HepG2 (cell line): ENCODE measurements at regions not wholly inside any gene's neighbourhood (a gene's known extent, or its start where the extent isn't known, plus 50 kb on each side); places are given as distances from the start of the nearest gene placed in this dataset.

ENCODE experiments used
- ATAC-seq: fragments of 200-7000 bp; cut with Tn5 transposase; 3 replicates; pipeline ENCODE4 v1.9.1; 2020; ENCODE audit warnings: mild to moderate bottlenecking, moderate library complexity
- BruUV-seq: library from RNA; stranded (reverse); fragments of 400-500 nt; replicated peaks from 2 replicates; lab custom pipeline; 2021; lab: Mats Ljungman, UMichigan
- CTCF ChIA-PET: fragments of 300-600 bp; formaldehyde crosslinking; extraction: SDS; loops from one replicate; lab custom pipeline; 2021; ENCODE audit warnings: low total read pairs, inconsistent platforms, low intra/inter-chr PET ratio; lab: Yijun Ruan, JAX
- POLR2A ChIA-PET: fragments of 350-600 bp; sonication (Branson Sonifier 250); formaldehyde crosslinking; loops from one replicate; lab custom pipeline; 2020; ENCODE audit warnings: antibody characterized with exemption, inconsistent platforms; lab: Yijun Ruan, JAX
- DNase-seq: peaks from one replicate; pipeline ENCODE4 v3.0.0-alpha.2; 2015; ENCODE audit warnings: low spot score
- FAIRE-seq: peaks from 3 replicates; lab custom pipeline; 2011; peaks lifted over from hg19 to GRCh38; lab: Jason Lieb, UNC
- H2AFZ ChIP-seq: one replicate; pipeline ENCODE4 v1.6.1; 2011; ENCODE audit warnings: low read length, inconsistent platforms
- H3K27ac ChIP-seq: fragments of 300-600 bp; 3 replicates; pipeline ENCODE4 v1.8.0; 2011; ENCODE audit warnings: mixed run types, mild to moderate bottlenecking, mixed read lengths, low read length, inconsistent platforms; ENCODE audit not compliant: insufficient read depth; ENCODE audit errors: extremely low read length
- H3K27me3 ChIP-seq, 2 experiments: fragments of 200-600 bp in 1 of 2; 2 replicates in 1 of 2; 3 replicates in 1 of 2; pipeline versions ENCODE4 v1.6.0 to v1.8.0; 2011; ENCODE audit warnings: low read length in 2 of 2, mild to moderate bottlenecking in 2 of 2, moderate library complexity in 2 of 2, inconsistent platforms in 1 of 2; ENCODE audit not compliant: insufficient read depth in 2 of 2, control insufficient read depth in 1 of 2
- H3K36me3 ChIP-seq, 2 experiments: fragments of 200-600 bp in 1 of 2; replicated peaks in 1 of 2; 2 replicates in 1 of 2; 3 replicates in 1 of 2; pipeline versions ENCODE4 v1.5.1 to v1.8.0; 2011; ENCODE audit warnings: low read length in 2 of 2, inconsistent platforms in 1 of 2; ENCODE audit not compliant: insufficient read depth in 2 of 2, control insufficient read depth in 1 of 2
- H3K4me1 ChIP-seq: 2 replicates; pipeline ENCODE4 v1.5.1; 2012; ENCODE audit warnings: low read length, inconsistent platforms; ENCODE audit not compliant: insufficient read depth
- H3K4me2 ChIP-seq: 2 replicates; pipeline ENCODE4 v1.6.0; 2011; ENCODE audit warnings: low read depth, low read length, inconsistent platforms
- H3K4me3 ChIP-seq, 3 experiments: fragments of 200-600 bp in 1 of 3; sonication (generic), shearing (Covaris generic) in 1 of 3; replicated peaks in 1 of 3; 2 replicates each; pipeline ENCODE4 v1.5.1; 2011 to 2016; ENCODE audit warnings: low read length in 3 of 3, inconsistent platforms in 2 of 3, low read depth in 2 of 3, mild to moderate bottlenecking in 2 of 3, control low read depth in 1 of 3, mixed read lengths in 1 of 3; ENCODE audit not compliant: insufficient read depth in 1 of 3
- H3K79me2 ChIP-seq: one replicate; pipeline ENCODE4 v1.6.1; 2011; ENCODE audit warnings: low read length, inconsistent platforms; ENCODE audit not compliant: insufficient read depth
- H3K9ac ChIP-seq: 2 replicates; pipeline ENCODE4 v1.6.0; 2011; ENCODE audit warnings: mild to moderate bottlenecking, low read depth, low read length, inconsistent platforms; ENCODE audit not compliant: insufficient read depth
- H3K9me3 ChIP-seq: 2 replicates; pipeline ENCODE4 v1.5.1; 2012; ENCODE audit warnings: mild to moderate bottlenecking, low read length
- H4K20me1 ChIP-seq: 2 replicates; pipeline ENCODE4 v1.6.0; 2011; ENCODE audit warnings: inconsistent platforms, mild to moderate bottlenecking, low read length, moderate library complexity; ENCODE audit not compliant: insufficient read depth
- ARID2 ChIP-seq: sonication (generic); formaldehyde crosslinking; IDR thresholded peaks from 2 replicates; pipeline ENCODE4 v1.8.1; 2022; ENCODE audit warnings: mild to moderate bottlenecking, missing genetic modification reagents, borderline replicate concordance
- DNMT3B ChIP-seq: conservative IDR thresholded peaks from 2 replicates; pipeline ENCODE4 v1.6.1; 2016; ENCODE audit warnings: missing biosample characterization, control low read depth
- ELF4 ChIP-seq: sonication (generic); formaldehyde crosslinking; IDR thresholded peaks from 2 replicates; pipeline ENCODE4 v1.5.0; 2020; ENCODE audit warnings: missing genetic modification reagents, mild to moderate bottlenecking, moderate library complexity, borderline replicate concordance
- FOXJ3 ChIP-seq: sonication (generic); formaldehyde crosslinking; IDR thresholded peaks from 2 replicates; pipeline ENCODE4 v1.4.0; 2020; ENCODE audit warnings: missing genetic modification reagents, mild to moderate bottlenecking, borderline replicate concordance
- HMG20A ChIP-seq: IDR thresholded peaks from 2 replicates; pipeline ENCODE4 v1.6.1; 2016; ENCODE audit warnings: borderline replicate concordance
- NCOA5 ChIP-seq: sonication (generic); formaldehyde crosslinking; IDR thresholded peaks from 2 replicates; pipeline ENCODE4 v1.4.0; 2020; ENCODE audit warnings: missing genetic modification reagents
- RELA ChIP-seq: sonication (generic); formaldehyde crosslinking; IDR thresholded peaks from 2 replicates; pipeline ENCODE4 v1.4.0; 2020; ENCODE audit warnings: missing genetic modification reagents
- SNRNP70 ChIP-seq: fragments of 200-400 bp; formaldehyde crosslinking; IDR thresholded peaks from 2 replicates; pipeline ENCODE4 v1.6.1; 2017; ENCODE audit warnings: mild to moderate bottlenecking, low read depth, low read length, moderate library complexity
- TEAD2 ChIP-seq: sonication (generic); formaldehyde crosslinking; IDR thresholded peaks from 2 replicates; pipeline ENCODE4 v1.9.0; 2021; ENCODE audit warnings: missing genetic modification reagents
- ZNF10 ChIP-seq: sonication (generic); formaldehyde crosslinking; IDR thresholded peaks from 2 replicates; pipeline ENCODE4 v1.4.0; 2020; ENCODE audit warnings: mild to moderate bottlenecking, low read depth, missing genetic modification reagents, borderline replicate concordance
- ZNF121 ChIP-seq: sonication (generic); formaldehyde crosslinking; IDR thresholded peaks from 2 replicates; pipeline ENCODE4 v1.5.0; 2020; ENCODE audit warnings: mild to moderate bottlenecking, missing genetic modification reagents
- ZNF264 ChIP-seq: sonication (generic); formaldehyde crosslinking; IDR thresholded peaks from 2 replicates; pipeline ENCODE4 v1.4.0; 2020; ENCODE audit warnings: missing genetic modification reagents
- ZNF556 ChIP-seq: sonication (generic); formaldehyde crosslinking; IDR thresholded peaks from 2 replicates; pipeline ENCODE4 v1.4.0; 2020; ENCODE audit warnings: mild to moderate bottlenecking, missing genetic modification reagents, borderline replicate concordance
- ZNF761 ChIP-seq: sonication (generic); formaldehyde crosslinking; conservative IDR thresholded peaks from 2 replicates; pipeline ENCODE4 v1.4.0; 2020; ENCODE audit warnings: mild to moderate bottlenecking, missing genetic modification reagents
- WGBS: methylation state at CpG from one replicate; pipeline ENCODE4 v1.1.6; 2017; ENCODE audit warnings: low lambda C conversion rate; 5-methylcytosine and 5-hydroxymethylcytosine counted together
- in situ Hi-C: cut with HindIII; loops from 2 replicates; pipeline ENCODE4 v1.10.0; 2017; ENCODE audit warnings: low pct_unique_long_range_greater_than_20kb; ENCODE audit not compliant: extremely low pct_ligation_motif_present
- intact Hi-C: fragments of 100-400 bp; cut with micrococcal nuclease; formaldehyde crosslinking; loops from one replicate; pipeline ENCODE4 v1.10.0; 2022; ENCODE audit not compliant: unreplicated experiment
- TF ChIP-seq, protein P1 (sequence below): sonication (generic); formaldehyde crosslinking; IDR thresholded peaks from 2 replicates; pipeline ENCODE4 v1.4.0; 2020; ENCODE audit warnings: mild to moderate bottlenecking, low read depth, missing genetic modification reagents
- TF ChIP-seq, protein P2 (sequence below), 2 experiments: sonication (generic) in 1 of 2; formaldehyde crosslinking in 1 of 2; IDR thresholded peaks; 2 replicates each; pipeline versions ENCODE4 v1.4.0 to v1.6.1; 2016 to 2020; ENCODE audit warnings: borderline replicate concordance in 1 of 2, low read depth in 1 of 2, mild to moderate bottlenecking in 1 of 2, missing genetic modification reagents in 1 of 2
- TF ChIP-seq, protein P3 (sequence below): sonication (generic); formaldehyde crosslinking; IDR thresholded peaks from 2 replicates; pipeline ENCODE4 v1.8.0; 2022; ENCODE audit warnings: low read depth, missing genetic modification reagents

DNA sequence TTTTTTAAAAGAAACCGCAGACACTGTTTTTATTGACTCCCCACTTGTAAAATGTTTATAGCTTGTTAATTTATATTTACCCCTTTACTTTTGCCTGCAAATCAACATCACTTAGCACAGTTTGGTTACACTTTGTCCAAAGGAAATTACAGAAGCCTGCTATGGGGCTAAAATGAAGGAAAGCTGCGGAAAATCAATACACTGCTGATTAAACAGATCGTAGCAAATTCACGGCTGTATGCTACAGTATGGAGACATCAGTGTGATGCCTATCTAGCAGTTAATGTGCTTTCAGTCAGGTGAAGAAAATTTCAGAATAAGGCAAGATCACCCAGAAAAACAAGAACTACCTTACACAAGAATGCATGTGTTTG lies 110.0 kb downstream of the FOXG1 start:
- BruUV-seq, result no TSS peak
- WGBS, result 3% methylated on average over 4 of the region's 4 CpGs

DNA sequence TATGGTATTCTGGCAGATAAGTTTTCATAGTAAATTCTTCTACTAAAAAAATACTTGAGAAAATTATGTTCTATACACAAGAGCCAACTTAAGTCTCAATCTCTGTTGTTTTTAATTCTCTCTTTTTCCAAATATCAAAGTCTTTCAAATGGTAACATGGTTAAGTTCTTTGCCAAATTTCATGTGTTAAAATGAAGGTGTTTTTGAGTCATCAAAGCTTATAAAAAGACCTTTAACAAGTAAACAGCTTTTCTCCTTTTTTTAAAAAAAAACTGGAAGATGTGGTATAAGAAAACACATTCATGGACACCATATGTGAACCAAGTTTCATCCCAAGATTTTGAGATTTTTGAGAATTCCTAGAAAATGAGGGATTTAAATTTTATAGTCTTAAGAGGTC lies 111.3 kb downstream of the FOXG1 start:
- CTCF ChIA-PET, result no interaction called here
- in situ Hi-C loops, result no loop called here
- no peak for FAIRE-seq
- TF ChIP-seq ZNF761 (CRISPR knock-in tag) (no peak), RELA (CRISPR knock-in tag) (no peak), ZNF556 (CRISPR knock-in tag) (no peak), ZNF10 (CRISPR knock-in tag) (no peak), NCOA5 (CRISPR knock-in tag) (no peak), FOXJ3 (no peak), DNMT3B (CRISPR knock-in tag) (no peak)
- TF ChIP-seq, protein P1, sequence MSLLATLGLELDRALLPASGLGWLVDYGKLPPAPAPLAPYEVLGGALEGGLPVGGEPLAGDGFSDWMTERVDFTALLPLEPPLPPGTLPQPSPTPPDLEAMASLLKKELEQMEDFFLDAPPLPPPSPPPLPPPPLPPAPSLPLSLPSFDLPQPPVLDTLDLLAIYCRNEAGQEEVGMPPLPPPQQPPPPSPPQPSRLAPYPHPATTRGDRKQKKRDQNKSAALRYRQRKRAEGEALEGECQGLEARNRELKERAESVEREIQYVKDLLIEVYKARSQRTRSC, result no peak
- TF ChIP-seq, protein P2, sequence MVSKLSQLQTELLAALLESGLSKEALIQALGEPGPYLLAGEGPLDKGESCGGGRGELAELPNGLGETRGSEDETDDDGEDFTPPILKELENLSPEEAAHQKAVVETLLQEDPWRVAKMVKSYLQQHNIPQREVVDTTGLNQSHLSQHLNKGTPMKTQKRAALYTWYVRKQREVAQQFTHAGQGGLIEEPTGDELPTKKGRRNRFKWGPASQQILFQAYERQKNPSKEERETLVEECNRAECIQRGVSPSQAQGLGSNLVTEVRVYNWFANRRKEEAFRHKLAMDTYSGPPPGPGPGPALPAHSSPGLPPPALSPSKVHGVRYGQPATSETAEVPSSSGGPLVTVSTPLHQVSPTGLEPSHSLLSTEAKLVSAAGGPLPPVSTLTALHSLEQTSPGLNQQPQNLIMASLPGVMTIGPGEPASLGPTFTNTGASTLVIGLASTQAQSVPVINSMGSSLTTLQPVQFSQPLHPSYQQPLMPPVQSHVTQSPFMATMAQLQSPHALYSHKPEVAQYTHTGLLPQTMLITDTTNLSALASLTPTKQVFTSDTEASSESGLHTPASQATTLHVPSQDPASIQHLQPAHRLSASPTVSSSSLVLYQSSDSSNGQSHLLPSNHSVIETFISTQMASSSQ (IDR thresholded peaks at IDR 0.05; ENCODE audit: low read depth), result no peak
- TF ChIP-seq, protein P2 (CRISPR knock-in tag; IDR thresholded peaks at IDR 0.05; ENCODE audit: borderline replicate concordance), result no peak

More for the DNA sequence above, 110.0 kb downstream of the FOXG1 start:
- no peaks in the 10 kb centered on the region for H4K20me1 ChIP-seq
- ChIA-PET CTCF (no interaction called here), POLR2A (no interaction called here)
- in situ Hi-C loops, result no loop called here
- H3K9me3 ChIP-seq, result peaks cover 26% of the 10 kb centered on the region
- TF ChIP-seq, protein P3, sequence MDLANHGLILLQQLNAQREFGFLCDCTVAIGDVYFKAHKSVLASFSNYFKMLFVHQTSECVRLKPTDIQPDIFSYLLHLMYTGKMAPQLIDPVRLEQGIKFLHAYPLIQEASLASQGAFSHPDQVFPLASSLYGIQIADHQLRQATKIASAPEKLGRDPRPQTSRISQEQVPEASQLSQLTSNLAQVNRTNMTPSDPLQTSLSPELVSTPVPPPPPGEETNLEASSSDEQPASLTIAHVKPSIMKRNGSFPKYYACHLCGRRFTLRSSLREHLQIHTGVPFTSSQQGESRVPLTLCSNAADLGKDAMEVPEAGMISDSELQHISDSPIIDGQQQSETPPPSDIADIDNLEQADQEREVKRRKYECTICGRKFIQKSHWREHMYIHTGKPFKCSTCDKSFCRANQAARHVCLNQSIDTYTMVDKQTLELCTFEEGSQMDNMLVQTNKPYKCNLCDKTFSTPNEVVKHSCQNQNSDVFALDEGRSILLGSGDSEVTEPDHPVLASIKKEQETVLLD (CRISPR knock-in tag), result no peak
- TF ChIP-seq ARID2 (CRISPR knock-in tag) (no peak), TEAD2 (CRISPR knock-in tag) (no peak), HMG20A (CRISPR knock-in tag) (no peak), SNRNP70 (no peak), ZNF264 (CRISPR knock-in tag) (no peak), ELF4 (CRISPR knock-in tag) (no peak), ZNF121 (CRISPR knock-in tag) (no peak)
- H3K27me3 ChIP-seq, result no peaks in the 10 kb centered on the region
- H3K27ac ChIP-seq, result no peak overlapping the region
- no peaks in the 10 kb centered on the region for H3K4me1 ChIP-seq
- no peak overlapping the region for H3K4me2 ChIP-seq
- no peak overlapping the region for H3K9ac ChIP-seq
- no peak for FAIRE-seq
- H2AFZ ChIP-seq, result no peak overlapping the region
- no peak overlapping the region for H3K4me3 ChIP-seq
- no peak for DNase-seq
- intact Hi-C loops, result no loop called here
- no peaks in the 10 kb centered on the region for H3K79me2 ChIP-seq
- no peak for ATAC-seq
- H3K36me3 ChIP-seq, result no peaks in the 10 kb centered on the region

More for the DNA sequence above, 111.3 kb downstream of the FOXG1 start:
- no TSS peak for BruUV-seq
- H2AFZ ChIP-seq, result no peak overlapping the region
- ATAC-seq, result no peak
- no peak overlapping the region for H3K9ac ChIP-seq
- H3K4me1 ChIP-seq, result no peaks in the 10 kb centered on the region
- H4K20me1 ChIP-seq, result no peaks in the 10 kb centered on the region
- no peaks in the 10 kb centered on the region for H3K36me3 ChIP-seq
- POLR2A ChIA-PET, result no interaction called here
- H3K27me3 ChIP-seq, result no peaks in the 10 kb centered on the region
- no peaks in the 10 kb centered on the region for H3K79me2 ChIP-seq
- no peak for DNase-seq
- H3K9me3 ChIP-seq, result peaks cover 26% of the 10 kb centered on the region
- H3K4me2 ChIP-seq, result no peak overlapping the region
- no peak overlapping the region for H3K4me3 ChIP-seq
- intact Hi-C loops, result no loop called here
- H3K27ac ChIP-seq, result no peak overlapping the region
